Activated gamma-delta T cell (primary cell): ENCODE measurements at regions not wholly inside any gene's neighbourhood (a gene's known extent, or its start where the extent isn't known, plus 50 kb on each side); places are given as distances from the start of the nearest gene placed in this dataset.

Experiments used
- DNase-seq: peaks from one replicate; lab custom pipeline; 2025; lab: John Stamatoyannopoulos, UW

DNA sequence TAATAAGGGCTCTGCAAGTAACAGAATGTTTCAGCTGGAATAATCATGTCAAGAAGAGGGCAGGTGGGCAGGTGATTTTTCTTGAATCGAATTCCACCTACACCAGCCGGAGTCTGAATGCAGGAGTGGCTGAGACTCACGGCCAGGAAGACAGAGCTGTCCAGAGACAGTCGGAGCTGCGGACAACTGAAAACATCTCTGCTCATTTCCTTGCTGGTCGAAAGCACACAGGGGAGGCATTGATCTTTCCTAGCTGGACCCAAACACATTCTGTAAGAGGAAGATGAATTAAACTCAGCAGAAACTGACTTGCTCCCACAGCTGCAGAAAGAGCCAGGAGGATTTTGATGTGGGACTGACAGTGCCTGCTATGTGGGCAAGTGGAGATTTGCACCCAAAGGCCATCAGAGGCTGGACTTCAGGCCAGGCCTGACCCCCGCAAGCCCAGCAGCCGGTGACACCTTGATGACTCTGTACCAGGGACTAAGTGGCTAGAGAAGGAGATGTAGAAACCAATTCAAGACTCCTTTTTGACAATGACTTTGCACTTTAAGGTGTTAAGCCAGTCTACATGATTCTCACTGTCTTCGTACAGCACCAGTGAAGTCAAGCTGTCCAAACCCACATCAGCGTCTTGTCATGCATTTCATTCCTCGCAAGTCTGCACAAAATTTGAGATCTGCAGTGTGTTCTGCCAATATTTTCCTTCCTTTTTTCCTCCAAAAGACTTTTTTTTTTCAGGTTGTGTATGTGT, 169.4 kb downstream of the TEX36 start:
- no peak for DNase-seq

- DNase-seq = no peak
Observed at GRCh38 chr10:125510998-125511397, 172.0 kb downstream of the TEX36 start.

GRCh38 chr10:125505648-125506047, 177.3 kb downstream of the TEX36 start:
- DNase-seq = no peak

- no peak for DNase-seq
Observed at GRCh38 chr10:125502276-125502675, 180.7 kb downstream of the TEX36 start.

- DNase-seq = no peak
Observed at GRCh38 chr10:125495386-125495785, 187.6 kb downstream of the TEX36 start.

DNA sequence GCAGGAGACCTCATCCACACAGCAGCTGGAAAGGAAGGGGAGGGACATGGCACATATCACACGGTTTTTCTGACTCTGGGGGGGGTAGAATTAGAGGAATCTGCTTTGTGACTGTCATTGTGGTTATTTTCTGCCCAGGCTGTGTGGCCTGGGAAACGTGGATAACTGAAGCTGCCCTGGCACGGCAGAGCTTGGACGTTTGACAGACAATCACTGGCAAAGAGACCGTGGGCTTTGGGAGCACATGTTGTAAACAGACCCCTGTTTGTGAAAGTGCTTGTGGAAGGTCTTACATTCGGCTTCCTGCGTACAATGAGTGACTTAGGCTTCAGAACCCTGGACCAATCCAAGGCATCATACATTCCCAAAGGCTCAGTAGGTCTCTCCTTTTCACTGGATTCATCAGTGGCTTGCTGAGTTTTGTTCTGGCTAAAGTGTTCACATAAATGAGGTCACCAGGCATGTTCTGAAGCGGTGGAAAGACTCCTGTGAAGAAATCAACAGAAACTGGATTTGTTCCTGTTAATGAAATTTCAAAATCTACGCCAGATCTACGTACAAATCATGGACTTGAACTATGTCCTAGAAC, 188.2 kb downstream of the TEX36 start:
- no peak for DNase-seq

DNA sequence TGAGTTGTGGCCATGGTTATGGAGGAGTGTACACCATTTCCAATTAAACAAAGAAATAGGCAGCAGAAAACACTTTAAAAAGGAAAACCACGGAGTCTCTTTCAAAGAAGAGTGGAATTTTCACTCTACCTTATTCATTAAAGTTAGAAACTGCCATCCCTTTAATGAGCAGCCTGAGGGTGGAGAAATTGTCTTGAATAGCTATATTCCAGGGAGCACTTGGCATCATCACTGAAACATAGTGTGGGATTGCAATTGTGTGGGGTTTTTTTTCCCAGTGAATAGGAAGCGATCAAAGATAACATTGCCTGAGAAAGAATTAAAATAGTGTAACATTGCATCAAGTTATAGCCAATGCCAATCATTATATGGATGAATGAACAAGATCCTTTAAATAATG, 191.6 kb downstream of the TEX36 start:
- DNase-seq = no peak

- DNase-seq = no peak
Observed at GRCh38 chr10:125489731-125490130, 193.2 kb downstream of the TEX36 start.

GRCh38 chr10:125485665-125486064, 197.3 kb downstream of the TEX36 start:
- DNase-seq = no peak

GRCh38 chr10:125484035-125484732, 198.8 kb downstream of the TEX36 start:
- DNase-seq = no peak

DNA sequence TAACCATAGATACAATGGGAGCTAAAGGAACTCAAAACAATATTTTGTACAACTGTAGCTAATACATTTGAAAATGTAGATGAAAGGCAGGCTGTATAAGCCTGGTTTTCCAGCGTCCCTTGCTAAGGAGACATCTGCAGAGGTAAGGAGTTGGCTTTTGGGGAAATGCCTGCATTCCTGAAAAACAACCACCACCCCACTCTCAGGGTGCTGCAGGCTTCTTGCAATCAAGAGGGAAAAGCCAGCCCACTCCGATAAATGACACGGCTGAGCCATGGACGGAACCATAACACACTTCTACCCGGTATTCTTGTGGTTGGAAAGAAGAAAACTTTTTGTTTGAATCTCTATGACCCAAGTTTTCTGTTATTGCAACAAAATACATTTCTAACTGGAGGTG, 200.3 kb downstream of the TEX36 start:
- no peak for DNase-seq

GRCh38 chr10:125482108-125482507, 200.9 kb downstream of the TEX36 start:
- DNase-seq = no peak

- DNase-seq = no peak
Observed at GRCh38 chr10:125479059-125479458, 203.9 kb downstream of the TEX36 start.

DNA sequence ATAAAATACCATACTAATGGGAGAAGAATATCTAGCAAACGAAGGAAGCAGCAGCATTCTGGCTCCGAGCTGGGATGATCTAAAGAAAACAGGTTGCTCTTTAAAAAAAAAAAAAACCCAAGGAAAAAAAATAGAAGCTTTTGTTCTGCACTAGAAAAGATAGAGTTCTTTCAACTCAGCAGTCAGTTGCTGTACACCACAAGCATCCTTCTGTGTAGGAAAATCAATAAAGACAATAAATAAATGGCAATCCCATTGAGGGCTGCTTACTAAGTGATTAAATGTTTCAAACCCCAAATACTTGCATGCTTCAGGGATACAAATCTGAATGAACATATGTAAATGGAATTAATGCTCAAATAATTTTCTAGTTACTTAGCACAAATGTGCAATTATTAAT, 207.1 kb downstream of the TEX36 start:
- no peak for DNase-seq

DNA sequence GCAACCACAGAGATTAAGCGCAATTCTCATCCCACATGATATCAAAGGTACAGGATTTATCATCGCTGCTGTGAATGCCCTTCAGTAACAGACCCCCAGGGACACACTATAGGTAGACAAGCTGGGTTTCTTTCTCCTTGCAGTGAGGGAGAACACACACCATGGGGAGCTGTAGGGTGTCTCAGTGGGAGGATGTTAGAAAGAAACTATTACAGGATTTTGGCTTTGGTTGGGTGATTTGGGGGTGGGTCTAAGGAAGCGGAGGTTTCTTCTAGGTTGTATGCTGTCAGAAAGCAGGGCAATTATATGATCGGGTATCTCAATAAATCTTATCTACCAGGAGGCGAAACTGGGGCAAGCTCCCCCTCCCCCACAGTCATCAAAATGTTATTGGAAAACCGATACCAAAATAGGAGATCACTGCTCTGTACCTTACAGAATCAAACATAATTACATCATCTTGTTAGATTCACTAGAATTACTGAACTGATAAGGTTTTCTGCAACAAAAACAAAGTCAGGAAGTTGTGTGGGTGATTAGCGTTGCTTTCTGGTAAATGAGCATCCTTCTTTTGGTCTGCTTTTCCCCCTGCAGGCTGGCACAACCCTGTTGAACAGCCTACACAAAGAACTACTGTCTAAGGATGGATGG, 209.7 kb downstream of the TEX36 start:
- DNase-seq = no peak

- no peak for DNase-seq
Observed at GRCh38 chr10:125472010-125472607, 210.9 kb downstream of the TEX36 start.

GRCh38 chr10:125468278-125468677, 214.7 kb downstream of the TEX36 start:
- no peak for DNase-seq

DNA sequence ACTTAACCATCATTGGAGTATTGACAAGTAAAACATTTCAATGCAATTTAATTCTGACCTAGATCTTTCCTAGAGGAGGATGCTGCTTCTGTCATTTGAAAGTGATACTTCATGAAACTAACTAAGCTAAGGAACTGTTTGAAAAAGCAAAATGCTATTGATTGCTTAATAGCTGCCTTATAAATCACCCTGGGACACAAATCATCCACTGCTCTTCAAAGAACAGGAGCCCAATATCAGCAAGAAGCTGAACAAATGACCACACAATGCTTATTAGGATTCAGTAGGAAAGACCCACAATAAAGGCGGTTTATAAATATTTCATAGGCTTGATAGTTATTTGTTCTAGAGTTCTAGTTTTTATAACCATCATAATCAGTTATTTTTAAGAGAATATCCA, 216.3 kb downstream of the TEX36 start:
- DNase-seq = no peak

GRCh38 chr10:125462845-125463244, 220.1 kb downstream of the TEX36 start:
- DNase-seq = no peak

DNA sequence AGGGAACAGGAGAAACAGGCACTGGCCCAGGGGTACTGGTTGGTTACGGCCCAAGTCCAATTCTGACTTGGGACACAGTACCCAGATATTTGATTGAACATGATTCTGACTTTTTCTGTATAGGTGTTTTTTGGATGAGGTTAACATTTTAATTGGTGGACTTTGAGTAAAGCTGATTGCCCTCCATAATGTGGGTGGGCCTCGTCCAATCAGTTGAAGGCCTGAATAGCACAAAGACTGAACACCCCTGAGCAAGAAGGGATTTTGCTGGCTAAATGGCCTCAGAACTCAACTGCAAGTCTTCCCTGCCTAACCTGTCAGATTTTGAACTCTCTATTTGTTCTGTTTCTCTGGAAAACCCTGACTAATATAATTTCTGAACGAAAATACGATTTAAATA, 222.6 kb downstream of the TEX36 start:
- DNase-seq = no peak

- no peak for DNase-seq
Observed at GRCh38 chr10:125457406-125457805, 225.6 kb downstream of the TEX36 start.

DNA sequence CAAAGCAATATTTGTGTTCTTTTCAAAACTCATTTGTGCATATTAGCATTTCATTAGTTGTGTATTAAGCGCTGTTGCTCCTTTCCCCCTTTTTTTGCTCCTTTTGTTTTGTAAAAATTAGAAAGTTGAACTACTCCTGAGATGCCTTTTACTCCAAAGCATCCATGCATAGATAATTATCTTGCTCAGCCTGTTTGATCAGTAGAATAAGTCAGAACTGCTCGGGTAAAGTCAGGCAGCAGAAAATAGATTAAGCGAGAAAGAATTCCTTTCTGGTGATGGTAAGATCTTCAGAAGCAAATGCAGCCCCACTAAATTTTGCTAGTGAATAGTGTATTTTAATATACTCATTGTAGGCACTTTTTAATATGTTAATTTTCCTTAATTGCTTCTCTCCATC, 227.1 kb downstream of the TEX36 start:
- no peak for DNase-seq
